ENCODE measurements at regions not wholly inside any gene's neighbourhood (a gene's known extent, or its start where the extent isn't known, plus 50 kb on each side); places are given as distances from the start of the nearest gene placed in this dataset.
A peak's percentile ranks its signal among the peaks of the same experiment; 100 is the strongest.

DNA sequence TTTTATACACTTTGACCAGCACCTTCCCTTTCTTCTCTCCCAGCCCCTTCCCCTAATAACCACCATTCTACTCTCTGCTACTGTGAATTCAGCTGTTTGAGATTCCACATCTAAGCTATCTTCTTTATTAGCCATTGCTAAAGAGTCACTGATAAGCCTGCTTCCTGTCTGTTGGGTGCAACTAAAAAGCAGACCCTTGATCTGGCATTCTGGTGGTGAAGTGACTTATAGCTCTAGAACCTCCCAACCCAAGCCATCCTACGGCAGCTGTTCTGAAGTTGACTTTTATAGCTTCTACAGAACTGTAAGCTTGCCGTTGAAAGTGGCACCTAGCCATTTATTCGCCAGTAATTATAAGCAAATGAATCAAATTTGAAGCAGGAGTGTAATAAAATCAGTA, 105.6 kb downstream of the AHR start:
- no peak for TF ChIP-seq CTCF (IDR thresholded peaks at IDR 0.05; ENCODE audit: unreplicated experiment)
- peaks cover 38% of the 10 kb centered on the region for H3K4me1 Mint-ChIP-seq (ENCODE audit: insufficient read depth, unreplicated experiment)
- no TSS peak for BruUV-seq (replicated peaks)
- ChIA-PET CTCF (interaction anchor here (0.6 kb wide), 1 partner anchor 259 kb away, joined by 3 read pairs; no protein-coding TSS in a partner anchor), POLR2A (interaction anchor here (0.5 to 3.1 kb wide), 3 partner anchors 12 to 246 kb away, joined by 3 to 27 read pairs (median 4); no protein-coding TSS in a partner anchor)
- peaks cover 7% of the 10 kb centered on the region for H3K9me3 Mint-ChIP-seq (ENCODE audit: unreplicated experiment)
- H3K4me3 Mint-ChIP-seq (ENCODE audit: unreplicated experiment): no peak overlapping the region
- no peak for DNase-seq (ENCODE audit: unreplicated experiment)
- no peaks in the 10 kb centered on the region for H3K36me3 Mint-ChIP-seq (ENCODE audit: insufficient read depth, unreplicated experiment)
- intact Hi-C loops (cut with micrococcal nuclease): loop anchor here (10.0 kb wide), 1 partner anchor 91 kb away; no protein-coding TSS in a partner anchor
- H3K27me3 Mint-ChIP-seq (ENCODE audit: insufficient read depth, unreplicated experiment): no peaks in the 10 kb centered on the region
- H3K27ac Mint-ChIP-seq (ENCODE audit: low read depth, unreplicated experiment): no peak overlapping the region

- CTCF ChIA-PET: interaction anchor here (0.7 to 1.1 kb wide), 3 partner anchors 10 to 124 kb away, joined by 3 read pairs; no protein-coding TSS in a partner anchor
- peak; percentile 90 for DNase-seq (ENCODE audit: unreplicated experiment)
- H3K4me1 Mint-ChIP-seq (ENCODE audit: insufficient read depth, unreplicated experiment): peaks cover 39% of the 10 kb centered on the region
- no peaks in the 10 kb centered on the region for H3K36me3 Mint-ChIP-seq (ENCODE audit: insufficient read depth, unreplicated experiment)
- BruUV-seq (replicated peaks): no TSS peak
- no peak for TF ChIP-seq CTCF (IDR thresholded peaks at IDR 0.05; ENCODE audit: unreplicated experiment)
- no peaks in the 10 kb centered on the region for H3K27me3 Mint-ChIP-seq (ENCODE audit: insufficient read depth, unreplicated experiment)
- no peaks in the 10 kb centered on the region for H3K9me3 Mint-ChIP-seq (ENCODE audit: unreplicated experiment)
- no peak overlapping the region for H3K4me3 Mint-ChIP-seq (ENCODE audit: unreplicated experiment)
- peak overlapping the region; percentile 90 for H3K27ac Mint-ChIP-seq (ENCODE audit: low read depth, unreplicated experiment)
- intact Hi-C loops (cut with micrococcal nuclease): loop anchor here (10.0 kb wide), 1 partner anchor 89 kb away; no protein-coding TSS in a partner anchor
- POLR2A ChIA-PET: interaction anchor here (1.0 to 3.1 kb wide), 9 partner anchors 13 to 242 kb away, joined by 3 to 27 read pairs (median 5); partner anchors contain the start of gene AHR
Observed at GRCh38 chr7:17405786-17406185, 107.3 kb downstream of the AHR start.

DNA sequence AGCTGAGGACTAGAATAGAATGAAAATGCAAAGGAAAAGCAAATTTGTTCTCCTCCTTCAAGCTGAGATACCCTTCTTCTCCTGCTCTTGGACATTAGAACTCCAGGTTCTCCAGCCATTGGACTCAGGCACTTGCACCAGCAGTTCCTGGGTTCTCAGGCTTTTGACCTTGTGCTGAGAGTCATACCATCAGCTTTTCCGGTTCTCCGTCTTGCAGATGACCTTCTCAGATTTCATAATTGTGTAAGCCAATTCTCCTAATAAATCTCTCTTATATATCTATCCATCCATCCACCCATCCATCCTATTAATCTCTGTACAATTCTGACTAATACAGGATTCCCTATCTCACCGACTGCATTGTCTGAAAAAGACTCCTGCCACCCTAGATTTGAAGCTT, 108.3 kb downstream of the AHR start:
- DNase-seq (ENCODE audit: unreplicated experiment): peak; percentile 63
- Mint-ChIP-seq H3K27ac (ENCODE audit: low read depth, unreplicated experiment) (peak overlapping the region; percentile 90), H3K4me1 (ENCODE audit: insufficient read depth, unreplicated experiment) (peaks cover 39% of the 10 kb centered on the region), H3K4me3 (ENCODE audit: unreplicated experiment) (no peak overlapping the region), H3K27me3 (ENCODE audit: insufficient read depth, unreplicated experiment) (no peaks in the 10 kb centered on the region), H3K36me3 (ENCODE audit: insufficient read depth, unreplicated experiment) (no peaks in the 10 kb centered on the region), H3K9me3 (ENCODE audit: unreplicated experiment) (no peaks in the 10 kb centered on the region)
- BruUV-seq (replicated peaks): no TSS peak
- ChIA-PET POLR2A (interaction anchor here (0.9 to 3.1 kb wide), 9 partner anchors 12 to 241 kb away, joined by 3 to 27 read pairs (median 4); no protein-coding TSS in a partner anchor), CTCF (interaction anchor here (0.7 to 1.1 kb wide), 4 partner anchors 15 to 515 kb away, joined by 3 to 5 read pairs (median 3); no protein-coding TSS in a partner anchor)
- TF ChIP-seq CTCF (IDR thresholded peaks at IDR 0.05; ENCODE audit: unreplicated experiment): no peak
- intact Hi-C loops (cut with micrococcal nuclease): loop anchor here (10.0 kb wide), 1 partner anchor 88 kb away; no protein-coding TSS in a partner anchor

DNA sequence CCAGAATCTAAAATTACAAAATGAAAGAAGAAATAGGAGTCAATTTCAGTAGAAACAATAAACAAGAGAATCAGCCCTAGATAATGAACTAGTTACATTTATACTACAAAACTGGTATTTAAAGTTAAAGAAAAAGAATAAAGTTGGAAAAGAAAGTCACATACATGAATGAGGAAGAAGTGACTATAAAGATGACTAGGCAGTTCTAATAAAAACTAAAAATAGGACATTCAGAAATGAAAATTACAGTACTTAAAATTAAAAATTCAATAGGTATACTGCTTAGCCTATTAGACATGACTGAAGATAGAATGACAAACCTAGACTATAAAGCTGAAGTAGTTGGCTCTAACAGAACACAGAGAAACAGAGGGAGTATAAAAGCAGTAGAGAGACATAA, 108.8 kb downstream of the AHR start:
- CTCF ChIA-PET: interaction anchor here (0.8 to 1.4 kb wide), 5 partner anchors 103 to 516 kb away, joined by 3 to 5 read pairs (median 3); no protein-coding TSS in a partner anchor
- Mint-ChIP-seq H3K9me3 (ENCODE audit: unreplicated experiment) (no peaks in the 10 kb centered on the region), H3K27ac (ENCODE audit: low read depth, unreplicated experiment) (peak overlapping the region; percentile 90), H3K4me3 (ENCODE audit: unreplicated experiment) (no peak overlapping the region), H3K27me3 (ENCODE audit: insufficient read depth, unreplicated experiment) (no peaks in the 10 kb centered on the region), H3K36me3 (ENCODE audit: insufficient read depth, unreplicated experiment) (no peaks in the 10 kb centered on the region), H3K4me1 (ENCODE audit: insufficient read depth, unreplicated experiment) (peaks cover 39% of the 10 kb centered on the region)
- no TSS peak for BruUV-seq (replicated peaks)
- no peak for TF ChIP-seq CTCF (IDR thresholded peaks at IDR 0.05; ENCODE audit: unreplicated experiment)
- no peak for DNase-seq (ENCODE audit: unreplicated experiment)
- POLR2A ChIA-PET: interaction anchor here (0.9 to 3.1 kb wide), 11 partner anchors 11 to 240 kb away, joined by 3 to 29 read pairs (median 4); no protein-coding TSS in a partner anchor
- intact Hi-C loops (cut with micrococcal nuclease): loop anchor here (10.0 kb wide), 1 partner anchor 88 kb away; no protein-coding TSS in a partner anchor
